ENCODE measurements at regions not wholly inside any gene's neighbourhood (a gene's known extent, or its start where the extent isn't known, plus 50 kb on each side); places are given as distances from the start of the nearest gene placed in this dataset.

DNA sequence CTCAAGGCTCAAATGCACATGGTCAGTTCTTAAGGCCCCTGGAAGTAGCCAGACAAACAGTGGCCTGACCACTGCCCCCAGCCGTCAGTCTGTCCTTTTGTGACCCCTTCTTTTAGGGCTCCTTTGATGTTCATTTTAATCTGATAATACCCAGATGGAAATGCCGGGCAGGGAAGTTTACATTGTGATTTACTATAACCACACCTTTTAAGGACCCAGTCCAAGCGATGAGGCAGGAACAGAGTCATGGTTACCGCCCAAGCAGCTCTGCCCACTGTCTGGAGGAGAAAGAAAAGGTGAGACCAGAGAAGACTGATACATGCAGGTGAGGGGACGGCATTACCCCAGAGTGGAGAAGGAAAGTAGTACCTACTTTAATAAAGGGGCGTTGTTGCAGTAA, 110.6 kb downstream of the PLEKHG1 start:
- no peak overlapping the region for H3K4me3 ChIP-seq (replicated peaks; ENCODE audit: low read depth, low read length)
- DNase-seq (ENCODE audit: low read depth): no peak
- no peak for TF ChIP-seq CTCF (IDR thresholded peaks at IDR 0.05; ENCODE audit: low read length, missing control alignments)

GRCh38 chr6:150711061-150711460, 111.4 kb downstream of the PLEKHG1 start:
- H3K4me3 ChIP-seq (replicated peaks; ENCODE audit: low read depth, low read length): no peak overlapping the region
- no peak for DNase-seq (ENCODE audit: low read depth)
- TF ChIP-seq CTCF (IDR thresholded peaks at IDR 0.05; ENCODE audit: low read length, missing control alignments): no peak

DNA sequence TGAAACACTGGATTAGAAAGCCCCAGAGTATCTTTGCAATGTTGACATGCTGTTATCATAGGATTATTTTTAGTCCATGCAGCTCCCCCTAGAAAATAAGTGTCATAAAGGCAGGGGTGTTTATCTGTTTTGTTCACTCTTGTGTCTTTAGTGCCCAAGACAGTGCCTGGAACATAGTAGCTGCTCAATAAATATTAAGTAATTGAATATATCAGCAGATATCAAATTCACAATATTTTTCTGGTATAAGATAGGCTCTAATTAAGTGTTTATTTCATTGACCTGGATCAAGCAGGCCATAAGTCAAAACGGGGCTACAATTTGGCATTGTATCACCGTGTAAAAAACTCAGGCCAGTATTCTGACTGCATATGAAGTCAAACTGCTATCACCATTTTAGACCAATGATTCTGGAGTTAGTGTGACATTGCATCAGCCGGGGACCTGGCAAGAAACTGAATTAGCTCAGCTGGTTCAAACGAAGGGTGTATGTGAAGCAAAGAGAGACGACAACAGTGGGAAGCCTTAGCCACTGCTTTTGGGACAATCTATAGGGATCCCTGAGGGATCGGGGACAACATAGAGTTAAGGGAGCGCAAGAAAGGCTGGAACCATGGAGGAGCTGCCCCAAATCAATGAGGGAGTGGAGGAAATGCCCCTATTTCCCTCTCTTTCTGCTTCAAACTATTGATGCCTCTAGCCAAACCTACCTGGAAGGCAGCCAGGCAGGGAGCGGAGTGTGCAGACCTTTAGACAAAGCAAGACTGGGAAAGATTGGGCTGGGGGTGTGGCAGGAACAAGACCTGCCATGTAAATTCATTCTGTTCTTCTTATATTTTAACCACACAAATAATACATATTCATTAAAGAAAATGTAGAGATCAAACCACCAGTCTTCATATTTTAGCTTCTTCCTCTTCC, 112.2 kb downstream of the PLEKHG1 start:
- DNase-seq (ENCODE audit: low read depth): peak; percentile 19
- no peak overlapping the region for H3K4me3 ChIP-seq (replicated peaks; ENCODE audit: low read depth, low read length)
- no peak for TF ChIP-seq CTCF (IDR thresholded peaks at IDR 0.05; ENCODE audit: low read length, missing control alignments)

DNA sequence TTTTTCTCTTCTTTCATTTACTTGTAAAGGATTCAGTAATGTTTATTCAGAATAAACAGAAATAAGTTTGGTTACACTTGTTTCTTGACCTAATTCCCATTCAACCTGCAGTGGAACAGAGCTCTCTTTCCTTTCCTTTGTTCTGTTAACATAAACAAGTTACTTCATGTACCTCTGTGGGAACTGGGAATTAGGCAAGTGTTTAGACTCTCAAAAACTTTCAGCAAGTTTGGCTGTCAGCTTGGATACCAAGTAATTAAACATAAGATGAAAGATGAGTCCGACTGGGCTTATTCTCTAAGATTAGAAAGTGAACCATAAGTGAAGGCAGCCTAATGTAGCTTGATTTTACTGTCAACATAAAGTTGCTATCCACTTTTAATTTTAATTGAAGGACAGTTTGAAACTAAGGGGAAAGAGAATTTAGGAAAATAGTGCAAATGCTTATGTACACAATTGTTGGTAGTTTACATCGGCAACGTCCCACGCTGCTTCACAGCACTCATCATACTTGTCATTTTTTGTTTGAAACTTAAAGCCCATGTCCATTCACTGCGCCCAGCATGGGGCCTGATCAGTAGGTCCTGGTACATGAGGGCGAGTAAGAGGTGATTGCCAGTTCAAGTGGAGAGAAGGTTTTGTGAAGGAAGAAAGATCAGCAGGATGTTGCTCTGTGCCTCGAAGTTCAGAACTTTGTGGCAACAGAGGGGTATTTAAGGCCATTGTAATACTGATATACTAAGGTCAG, 113.0 kb downstream of the PLEKHG1 start:
- no peak overlapping the region for H3K4me3 ChIP-seq (replicated peaks; ENCODE audit: low read depth, low read length)
- DNase-seq (ENCODE audit: low read depth): no peak
- no peak for TF ChIP-seq CTCF (IDR thresholded peaks at IDR 0.05; ENCODE audit: low read length, missing control alignments)

DNA sequence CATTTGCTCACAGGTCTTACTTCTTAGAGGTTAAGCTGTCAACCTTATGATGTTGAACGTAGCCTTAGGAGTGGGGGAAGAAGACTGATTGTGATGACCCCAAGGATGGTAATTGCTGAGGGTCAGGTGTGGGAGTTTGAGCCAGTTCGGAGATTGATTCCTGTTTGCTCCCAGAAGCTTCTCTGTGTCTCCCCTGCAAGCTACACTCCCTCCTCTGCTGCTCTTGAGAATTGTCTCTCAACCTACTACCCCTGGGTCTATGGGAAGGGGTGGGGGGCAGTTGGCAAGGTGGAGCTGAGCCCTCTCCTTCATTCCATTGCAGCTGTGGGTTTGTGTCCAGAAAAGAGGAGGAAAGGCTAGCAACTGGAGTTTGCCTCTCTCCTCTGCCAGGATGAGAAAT, 113.8 kb downstream of the PLEKHG1 start:
- DNase-seq (ENCODE audit: low read depth): no peak
- TF ChIP-seq CTCF (IDR thresholded peaks at IDR 0.05; ENCODE audit: low read length, missing control alignments): no peak
- no peak overlapping the region for H3K4me3 ChIP-seq (replicated peaks; ENCODE audit: low read depth, low read length)

DNA sequence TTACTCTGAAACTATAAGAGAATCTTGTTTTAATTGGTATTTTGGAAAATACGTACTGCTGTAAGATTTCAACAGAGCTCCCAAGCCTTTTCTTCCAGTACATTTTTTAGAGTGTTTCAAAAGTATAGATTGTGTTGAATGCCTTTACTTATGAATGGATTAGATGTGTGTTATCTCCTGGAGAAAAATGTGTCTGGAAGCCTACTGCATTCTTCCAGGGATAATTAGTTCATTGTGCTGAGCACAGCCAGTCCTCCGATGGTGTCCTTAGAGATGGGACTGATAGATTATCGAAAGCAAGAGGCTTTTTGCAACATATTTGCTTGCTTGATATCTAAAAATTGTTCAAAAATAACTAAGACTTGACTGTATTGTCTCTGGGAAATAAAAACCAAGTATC, 114.2 kb downstream of the PLEKHG1 start:
- no peak for DNase-seq (ENCODE audit: low read depth)
- TF ChIP-seq CTCF (IDR thresholded peaks at IDR 0.05; ENCODE audit: low read length, missing control alignments): no peak
- H3K4me3 ChIP-seq (replicated peaks; ENCODE audit: low read depth, low read length): no peak overlapping the region
